Testis (tissue), 2 donors: ENCODE measurements at regions not wholly inside any gene's neighbourhood (a gene's known extent, or its start where the extent isn't known, plus 50 kb on each side); places are given as distances from the start of the nearest gene placed in this dataset.

Source experiments
- DNase-seq: peaks from one replicate; pipeline ENCODE4 v3.0.0-alpha.2; 2019
- H3K27ac ChIP-seq, 2 donors: fragments of 200-600 bp; sonication (generic); one replicate each; pipeline ENCODE4 v1.5.1; 2019
- H3K27me3 ChIP-seq: fragments of 200-600 bp; sonication (generic); one replicate; pipeline ENCODE4 v1.5.1; 2019
- H3K36me3 ChIP-seq: fragments of 200-600 bp; sonication (generic); one replicate; pipeline ENCODE4 v1.5.1; 2017; ENCODE audit warnings: low read depth; ENCODE audit errors: missing control alignments
- H3K4me1 ChIP-seq: fragments of 200-600 bp; sonication (generic); one replicate; pipeline ENCODE4 v1.5.1; 2019
- H3K4me3 ChIP-seq, 2 donors: fragments of 200-600 bp; sonication (generic); one replicate each; pipeline ENCODE4 v1.5.1; 2017 to 2019
- H3K9me3 ChIP-seq: fragments of 200-600 bp; sonication (generic); one replicate; pipeline ENCODE4 v1.5.1; 2017
- CTCF ChIP-seq, 3 experiments: fragments of 450-650 bp in 2 of 3; fragments of 200-600 bp in 1 of 3; sonication (generic) in 1 of 3; IDR thresholded peaks; one replicate each; pipeline ENCODE4 v1.5.1; 2016 to 2019; ENCODE audit warnings: antibody characterized with exemption in 3 of 3, mild to moderate bottlenecking in 2 of 3, moderate library complexity in 1 of 3
- POLR2A ChIP-seq: fragments of 450-650 bp; IDR thresholded peaks from one replicate; pipeline ENCODE4 v1.6.1; 2017; ENCODE audit warnings: antibody characterized with exemption, mild to moderate bottlenecking, moderate library complexity
- WGBS, 2 donors: methylation state at CpG; one replicate each; pipeline ENCODE4 v1.1.5; 2018; 5-methylcytosine and 5-hydroxymethylcytosine counted together
- intact Hi-C: fragments of 100-400 bp; cut with DNase I; formaldehyde crosslinking; loops from one replicate; pipeline ENCODE4 v1.15.1; 2023; ENCODE audit warnings: low total_unique reads

GRCh38 chr6:151704383-151704782 lies 103.1 kb upstream of the ESR1 start:
- 97 to 99% methylated on average over 5 of the region's 5 CpGs for WGBS, 2 donors
- Histone ChIP-seq H3K36me3 (no peaks in the 10 kb centered on the region), H3K4me1 (no peaks in the 10 kb centered on the region), H3K4me3 (no peak overlapping the region), H3K9me3 (no peaks in the 10 kb centered on the region), H3K27ac (no peak overlapping the region), H3K27me3 (no peaks in the 10 kb centered on the region)
- TF ChIP-seq POLR2A (no peak), CTCF (IDR thresholded peaks at IDR 0.05) (no peak)
- DNase-seq = no peak
- intact Hi-C loops = no loop called here

- Histone ChIP-seq H3K9me3 (no peaks in the 10 kb centered on the region), H3K4me1 (no peaks in the 10 kb centered on the region), H3K36me3 (no peaks in the 10 kb centered on the region), H3K27ac (no peak overlapping the region), H3K27me3 (no peaks in the 10 kb centered on the region), H3K4me3 (no peak overlapping the region)
- no peak for TF ChIP-seq CTCF (IDR thresholded peaks at IDR 0.05)
- no peak for TF ChIP-seq POLR2A
- 92 to 96% methylated on average over 6 of the region's 6 CpGs for WGBS, 2 donors
- intact Hi-C loops = no loop called here
- DNase-seq = no peak
Observed at GRCh38 chr6:151705993-151706733, 101.3 kb upstream of the ESR1 start.

GRCh38 chr6:151709329-151709728 lies 98.2 kb upstream of the ESR1 start:
- TF ChIP-seq POLR2A (no peak), CTCF (IDR thresholded peaks at IDR 0.05) (no peak)
- no peaks in the 10 kb centered on the region for H3K9me3 ChIP-seq
- H3K4me1 ChIP-seq = no peaks in the 10 kb centered on the region
- no peak for DNase-seq
- 96 to 97% methylated on average over 3 of the region's 3 CpGs for WGBS, 2 donors
- H3K27ac ChIP-seq = no peak overlapping the region
- no peaks in the 10 kb centered on the region for H3K27me3 ChIP-seq
- intact Hi-C loops = no loop called here
- no peak overlapping the region for H3K4me3 ChIP-seq
- H3K36me3 ChIP-seq = no peaks in the 10 kb centered on the region

- intact Hi-C loops = no loop called here
- no peak for DNase-seq
- Histone ChIP-seq H3K9me3 (no peaks in the 10 kb centered on the region), H3K27me3 (no peaks in the 10 kb centered on the region), H3K4me1 (no peaks in the 10 kb centered on the region), H3K36me3 (no peaks in the 10 kb centered on the region), H3K4me3 (no peak overlapping the region), H3K27ac (no peak overlapping the region)
- no peak for TF ChIP-seq POLR2A
- 72 to 81% methylated on average over 2 to 5 of the region's 5 CpGs for WGBS, 2 donors
Observed at GRCh38 chr6:151716526-151716932, 91.0 kb upstream of the ESR1 start.

- no peaks in the 10 kb centered on the region for H3K36me3 ChIP-seq
- H3K9me3 ChIP-seq = no peaks in the 10 kb centered on the region
- no peaks in the 10 kb centered on the region for H3K27me3 ChIP-seq
- DNase-seq = no peak
- H3K27ac ChIP-seq = no peak overlapping the region
- no peaks in the 10 kb centered on the region for H3K4me1 ChIP-seq
- TF ChIP-seq POLR2A (no peak), CTCF (IDR thresholded peaks at IDR 0.05) (no peak)
- intact Hi-C loops = no loop called here
- no peak overlapping the region for H3K4me3 ChIP-seq
- 84% methylated on average over 5 of the region's 5 CpGs for WGBS, 2 donors
Observed at GRCh38 chr6:151719070-151719469, 88.4 kb upstream of the ESR1 start.
